ENCODE measurements at regions not wholly inside any gene's neighbourhood (a gene's known extent, or its start where the extent isn't known, plus 50 kb on each side); places are given as distances from the start of the nearest gene placed in this dataset.

DNA sequence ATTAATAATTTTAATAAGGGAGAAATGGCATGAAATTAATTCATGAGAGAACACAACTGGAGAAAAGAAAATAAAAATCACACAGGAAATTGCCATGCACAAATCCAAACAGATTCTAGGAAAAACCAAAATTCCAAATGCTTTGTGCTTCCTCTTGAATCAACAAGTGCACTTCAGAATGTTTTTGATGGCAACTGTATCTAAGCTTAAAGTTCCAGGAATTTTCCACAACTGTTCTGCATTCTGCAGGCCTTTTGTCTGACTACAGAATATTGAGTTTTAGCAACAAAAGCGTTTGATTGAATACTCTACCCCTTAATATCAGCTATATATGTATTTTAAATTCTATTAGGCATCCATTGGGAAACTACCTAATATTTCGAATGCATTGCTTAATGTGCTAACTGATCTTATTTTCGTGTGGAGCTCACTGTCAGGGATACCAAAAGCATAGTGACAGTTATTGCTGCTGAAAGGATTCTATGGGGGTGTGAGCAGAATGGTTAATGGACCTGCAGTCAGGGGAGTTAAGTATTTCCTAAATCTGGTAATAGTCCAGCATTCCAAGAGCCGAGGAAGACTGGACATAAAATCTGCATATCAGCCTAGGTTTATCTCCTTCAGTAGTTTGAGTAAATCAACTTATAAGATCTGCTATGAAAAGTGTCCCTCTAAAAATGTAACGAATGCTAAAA, 482.7 kb upstream of the POU3F3 start:
- TF ChIP-seq, protein P1, sequence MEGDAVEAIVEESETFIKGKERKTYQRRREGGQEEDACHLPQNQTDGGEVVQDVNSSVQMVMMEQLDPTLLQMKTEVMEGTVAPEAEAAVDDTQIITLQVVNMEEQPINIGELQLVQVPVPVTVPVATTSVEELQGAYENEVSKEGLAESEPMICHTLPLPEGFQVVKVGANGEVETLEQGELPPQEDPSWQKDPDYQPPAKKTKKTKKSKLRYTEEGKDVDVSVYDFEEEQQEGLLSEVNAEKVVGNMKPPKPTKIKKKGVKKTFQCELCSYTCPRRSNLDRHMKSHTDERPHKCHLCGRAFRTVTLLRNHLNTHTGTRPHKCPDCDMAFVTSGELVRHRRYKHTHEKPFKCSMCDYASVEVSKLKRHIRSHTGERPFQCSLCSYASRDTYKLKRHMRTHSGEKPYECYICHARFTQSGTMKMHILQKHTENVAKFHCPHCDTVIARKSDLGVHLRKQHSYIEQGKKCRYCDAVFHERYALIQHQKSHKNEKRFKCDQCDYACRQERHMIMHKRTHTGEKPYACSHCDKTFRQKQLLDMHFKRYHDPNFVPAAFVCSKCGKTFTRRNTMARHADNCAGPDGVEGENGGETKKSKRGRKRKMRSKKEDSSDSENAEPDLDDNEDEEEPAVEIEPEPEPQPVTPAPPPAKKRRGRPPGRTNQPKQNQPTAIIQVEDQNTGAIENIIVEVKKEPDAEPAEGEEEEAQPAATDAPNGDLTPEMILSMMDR (conservative IDR thresholded peaks at IDR 0.05): no peak
- no peak overlapping the region for H3K27ac ChIP-seq

DNA sequence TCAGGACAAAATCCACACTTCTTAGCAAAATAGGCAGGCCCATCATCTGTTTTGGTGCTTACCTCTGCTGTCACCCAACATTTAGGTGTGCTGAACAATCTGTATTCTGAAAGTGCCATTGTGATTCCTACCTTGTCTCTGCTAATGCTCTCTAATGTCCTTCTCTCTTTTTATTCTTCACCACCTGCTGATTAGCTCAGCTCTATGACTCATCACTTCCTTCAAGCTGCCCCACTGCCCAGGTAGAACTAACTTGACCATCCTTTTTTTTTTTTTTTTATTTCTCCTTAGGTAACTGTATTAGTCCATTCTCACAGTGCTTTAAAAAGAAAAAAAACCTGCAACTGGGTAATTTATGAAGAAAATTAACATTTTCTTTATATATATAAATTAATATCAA, 478.7 kb upstream of the POU3F3 start:
- H3K27ac ChIP-seq: no peak overlapping the region
- TF ChIP-seq, protein P1 (conservative IDR thresholded peaks at IDR 0.05): no peak

DNA sequence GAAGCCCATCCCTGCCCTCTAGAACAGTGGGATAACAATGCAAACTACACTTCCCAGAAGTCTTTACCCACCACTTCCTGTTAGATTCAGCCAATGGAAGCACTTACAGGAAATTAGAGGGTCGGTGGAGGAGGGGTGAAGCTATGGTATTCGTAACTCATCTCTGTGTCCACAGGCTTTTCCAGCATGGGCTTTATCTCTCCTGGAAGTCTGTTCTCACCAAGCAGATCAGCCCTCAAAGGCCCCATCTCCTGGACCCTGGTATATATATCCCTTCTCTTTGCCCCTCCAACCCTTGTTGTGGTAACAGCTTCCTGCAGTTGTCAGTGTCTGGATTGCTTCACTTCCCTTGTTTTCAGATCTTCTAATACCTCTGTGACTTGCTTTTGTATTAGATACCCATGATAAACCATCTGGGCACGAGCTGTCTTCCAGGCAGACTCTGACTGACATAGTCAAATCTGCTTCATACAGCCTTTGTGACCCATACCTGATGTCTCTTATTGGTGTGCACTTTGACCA, 475.0 kb upstream of the POU3F3 start:
- no peak overlapping the region for H3K27ac ChIP-seq

DNA sequence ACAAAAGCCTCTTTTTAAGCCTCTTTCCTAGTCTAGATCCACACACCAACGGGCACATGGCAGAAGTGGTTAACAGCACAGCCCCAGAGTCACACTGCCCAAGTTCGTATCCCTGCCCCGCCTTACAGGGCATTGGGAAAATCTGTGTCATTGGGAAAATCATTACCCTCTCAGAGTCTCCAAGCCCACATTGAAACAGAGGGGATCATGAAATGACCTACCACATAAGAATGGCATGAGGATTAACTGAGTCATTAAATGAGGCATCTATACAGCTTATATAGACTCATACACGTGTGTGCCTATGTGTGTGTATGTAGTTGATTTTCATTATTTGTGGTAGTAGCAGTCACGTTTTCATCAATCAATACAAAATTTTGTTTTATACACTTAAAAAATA, 469.0 kb upstream of the POU3F3 start:
- no peak overlapping the region for H3K27ac ChIP-seq
- TF ChIP-seq, protein P1 (conservative IDR thresholded peaks at IDR 0.05): no peak

More for the DNA sequence above, 475.0 kb upstream of the POU3F3 start:
- TF ChIP-seq, protein P1 (conservative IDR thresholded peaks at IDR 0.05): no peak

DNA sequence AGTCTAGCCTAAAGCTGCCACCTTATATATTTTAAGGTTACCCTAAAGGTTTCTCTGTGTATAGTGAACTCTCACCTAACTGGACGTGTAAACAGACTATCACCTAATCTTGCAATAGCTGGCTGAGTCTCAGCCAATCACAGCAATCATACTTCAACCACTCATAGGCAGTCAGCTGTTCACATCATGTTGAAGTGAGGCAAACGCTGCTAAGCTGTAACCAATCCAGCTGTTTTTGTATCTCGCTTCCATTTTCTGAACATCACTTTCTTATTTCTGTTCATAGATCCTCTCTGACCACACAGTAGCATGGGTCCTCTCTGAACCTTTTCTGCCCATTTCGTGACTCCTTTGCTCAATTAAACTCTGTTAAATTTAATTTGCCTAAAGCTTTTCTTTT, 468.2 kb upstream of the POU3F3 start:
- TF ChIP-seq, protein P1 (conservative IDR thresholded peaks at IDR 0.05): no peak
- no peak overlapping the region for H3K27ac ChIP-seq

DNA sequence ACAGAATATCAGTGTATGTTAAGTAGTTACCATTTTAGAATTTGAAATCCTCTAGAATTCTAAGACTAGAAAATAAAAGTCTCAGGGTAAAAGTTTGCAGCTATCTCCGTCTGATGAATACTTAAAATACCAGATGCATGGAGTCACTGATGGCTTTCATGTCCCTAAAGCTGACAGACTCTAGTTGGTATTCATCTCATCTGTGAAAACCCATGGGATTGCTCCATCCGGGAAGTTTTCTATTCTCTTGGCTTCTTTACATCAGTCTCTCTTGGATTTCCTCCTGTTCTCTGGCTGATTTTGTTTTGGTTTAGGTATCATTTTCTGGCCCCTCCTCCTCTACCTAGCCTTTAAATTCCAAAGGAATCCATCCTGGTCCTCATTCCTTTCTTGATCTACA, 465.6 kb upstream of the POU3F3 start:
- no peak overlapping the region for H3K27ac ChIP-seq
- TF ChIP-seq, protein P1 (conservative IDR thresholded peaks at IDR 0.05): no peak

DNA sequence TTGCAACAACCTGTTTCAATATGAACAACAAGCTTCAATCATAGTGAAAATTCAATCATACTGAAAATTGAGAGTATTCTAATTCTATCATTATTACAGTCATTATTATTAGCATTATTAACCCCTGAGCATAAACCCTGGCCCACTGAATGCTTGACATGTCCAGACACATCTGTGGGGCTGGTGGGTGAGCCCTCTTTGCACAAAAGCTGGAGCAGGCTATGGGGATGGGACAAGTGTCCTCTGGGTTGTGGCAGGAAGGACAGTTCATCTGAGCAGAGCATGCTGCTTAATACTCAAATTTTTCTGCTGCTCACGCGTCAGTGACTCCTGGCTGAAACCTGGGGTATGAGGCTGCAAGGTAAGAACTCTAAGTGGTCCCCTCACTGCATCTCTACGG, 451.1 kb upstream of the POU3F3 start:
- peak overlapping the region; percentile 52; the same call in 1 of the 2 replicates for H3K27ac ChIP-seq
- TF ChIP-seq, protein P1 (conservative IDR thresholded peaks at IDR 0.05): no peak
